H1 (cell line): ENCODE measurements at regions not wholly inside any gene's neighbourhood (a gene's known extent, or its start where the extent isn't known, plus 50 kb on each side); places are given as distances from the start of the nearest gene placed in this dataset.

Source experiments
- BACH1 ChIP-seq: IDR thresholded peaks from 2 replicates; pipeline ENCODE4 v1.6.1; 2012; ENCODE audit warnings: low read length, improper control_type of control experiment
- CBX5 ChIP-seq: fragments of 300-800, 300-1000 bp; sonication (generic); IDR thresholded peaks from 2 replicates; pipeline ENCODE4 v1.7.1; 2016; ENCODE audit warnings: antibody characterized with exemption, low read length, low read depth
- CEBPB ChIP-seq: IDR thresholded peaks from 2 replicates; pipeline ENCODE4 v1.6.1; 2012; ENCODE audit warnings: low read depth, low read length
- EGR1 ChIP-seq: IDR thresholded peaks from 2 replicates; pipeline ENCODE4 v1.6.1; 2011; ENCODE audit warnings: low read depth, low read length, borderline replicate concordance
- TCF12 ChIP-seq: IDR thresholded peaks from 2 replicates; pipeline ENCODE4 v1.6.1; 2011; ENCODE audit warnings: low read depth, mild to moderate bottlenecking, low read length
- TF ChIP-seq, protein P1 (sequence below): fragments of 300-600 bp; sonication (generic); IDR thresholded peaks from 2 replicates; pipeline ENCODE4 v1.7.1; 2012; ENCODE audit warnings: low read length, moderate library complexity, mild to moderate bottlenecking, inconsistent platforms; ENCODE audit not compliant: insufficient replicate concordance
- TF ChIP-seq, protein P2 (sequence below): IDR thresholded peaks from 2 replicates; pipeline ENCODE4 v1.6.1; 2012; ENCODE audit warnings: low read length, inconsistent platforms

DNA sequence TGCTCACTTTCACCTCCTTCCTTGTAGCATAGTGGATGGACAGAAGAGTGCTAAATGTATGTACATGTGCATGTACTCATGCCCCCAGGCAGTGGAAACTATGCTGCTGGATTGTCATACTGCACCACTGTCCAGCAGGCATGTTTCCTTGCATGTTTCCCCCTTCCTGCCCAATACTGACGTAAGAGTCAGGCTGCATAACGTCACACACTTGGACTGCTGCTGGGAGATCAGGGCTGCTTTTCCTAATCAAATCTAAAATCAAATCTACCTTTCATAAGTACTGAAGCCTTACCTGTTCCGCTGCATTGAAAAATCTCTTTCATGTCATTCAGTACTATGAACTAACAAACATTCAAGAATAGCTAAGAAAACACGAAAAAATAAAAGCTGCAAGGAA lies 67.9 kb upstream of the ROBO1 start (continued):
- TF ChIP-seq, protein P1, sequence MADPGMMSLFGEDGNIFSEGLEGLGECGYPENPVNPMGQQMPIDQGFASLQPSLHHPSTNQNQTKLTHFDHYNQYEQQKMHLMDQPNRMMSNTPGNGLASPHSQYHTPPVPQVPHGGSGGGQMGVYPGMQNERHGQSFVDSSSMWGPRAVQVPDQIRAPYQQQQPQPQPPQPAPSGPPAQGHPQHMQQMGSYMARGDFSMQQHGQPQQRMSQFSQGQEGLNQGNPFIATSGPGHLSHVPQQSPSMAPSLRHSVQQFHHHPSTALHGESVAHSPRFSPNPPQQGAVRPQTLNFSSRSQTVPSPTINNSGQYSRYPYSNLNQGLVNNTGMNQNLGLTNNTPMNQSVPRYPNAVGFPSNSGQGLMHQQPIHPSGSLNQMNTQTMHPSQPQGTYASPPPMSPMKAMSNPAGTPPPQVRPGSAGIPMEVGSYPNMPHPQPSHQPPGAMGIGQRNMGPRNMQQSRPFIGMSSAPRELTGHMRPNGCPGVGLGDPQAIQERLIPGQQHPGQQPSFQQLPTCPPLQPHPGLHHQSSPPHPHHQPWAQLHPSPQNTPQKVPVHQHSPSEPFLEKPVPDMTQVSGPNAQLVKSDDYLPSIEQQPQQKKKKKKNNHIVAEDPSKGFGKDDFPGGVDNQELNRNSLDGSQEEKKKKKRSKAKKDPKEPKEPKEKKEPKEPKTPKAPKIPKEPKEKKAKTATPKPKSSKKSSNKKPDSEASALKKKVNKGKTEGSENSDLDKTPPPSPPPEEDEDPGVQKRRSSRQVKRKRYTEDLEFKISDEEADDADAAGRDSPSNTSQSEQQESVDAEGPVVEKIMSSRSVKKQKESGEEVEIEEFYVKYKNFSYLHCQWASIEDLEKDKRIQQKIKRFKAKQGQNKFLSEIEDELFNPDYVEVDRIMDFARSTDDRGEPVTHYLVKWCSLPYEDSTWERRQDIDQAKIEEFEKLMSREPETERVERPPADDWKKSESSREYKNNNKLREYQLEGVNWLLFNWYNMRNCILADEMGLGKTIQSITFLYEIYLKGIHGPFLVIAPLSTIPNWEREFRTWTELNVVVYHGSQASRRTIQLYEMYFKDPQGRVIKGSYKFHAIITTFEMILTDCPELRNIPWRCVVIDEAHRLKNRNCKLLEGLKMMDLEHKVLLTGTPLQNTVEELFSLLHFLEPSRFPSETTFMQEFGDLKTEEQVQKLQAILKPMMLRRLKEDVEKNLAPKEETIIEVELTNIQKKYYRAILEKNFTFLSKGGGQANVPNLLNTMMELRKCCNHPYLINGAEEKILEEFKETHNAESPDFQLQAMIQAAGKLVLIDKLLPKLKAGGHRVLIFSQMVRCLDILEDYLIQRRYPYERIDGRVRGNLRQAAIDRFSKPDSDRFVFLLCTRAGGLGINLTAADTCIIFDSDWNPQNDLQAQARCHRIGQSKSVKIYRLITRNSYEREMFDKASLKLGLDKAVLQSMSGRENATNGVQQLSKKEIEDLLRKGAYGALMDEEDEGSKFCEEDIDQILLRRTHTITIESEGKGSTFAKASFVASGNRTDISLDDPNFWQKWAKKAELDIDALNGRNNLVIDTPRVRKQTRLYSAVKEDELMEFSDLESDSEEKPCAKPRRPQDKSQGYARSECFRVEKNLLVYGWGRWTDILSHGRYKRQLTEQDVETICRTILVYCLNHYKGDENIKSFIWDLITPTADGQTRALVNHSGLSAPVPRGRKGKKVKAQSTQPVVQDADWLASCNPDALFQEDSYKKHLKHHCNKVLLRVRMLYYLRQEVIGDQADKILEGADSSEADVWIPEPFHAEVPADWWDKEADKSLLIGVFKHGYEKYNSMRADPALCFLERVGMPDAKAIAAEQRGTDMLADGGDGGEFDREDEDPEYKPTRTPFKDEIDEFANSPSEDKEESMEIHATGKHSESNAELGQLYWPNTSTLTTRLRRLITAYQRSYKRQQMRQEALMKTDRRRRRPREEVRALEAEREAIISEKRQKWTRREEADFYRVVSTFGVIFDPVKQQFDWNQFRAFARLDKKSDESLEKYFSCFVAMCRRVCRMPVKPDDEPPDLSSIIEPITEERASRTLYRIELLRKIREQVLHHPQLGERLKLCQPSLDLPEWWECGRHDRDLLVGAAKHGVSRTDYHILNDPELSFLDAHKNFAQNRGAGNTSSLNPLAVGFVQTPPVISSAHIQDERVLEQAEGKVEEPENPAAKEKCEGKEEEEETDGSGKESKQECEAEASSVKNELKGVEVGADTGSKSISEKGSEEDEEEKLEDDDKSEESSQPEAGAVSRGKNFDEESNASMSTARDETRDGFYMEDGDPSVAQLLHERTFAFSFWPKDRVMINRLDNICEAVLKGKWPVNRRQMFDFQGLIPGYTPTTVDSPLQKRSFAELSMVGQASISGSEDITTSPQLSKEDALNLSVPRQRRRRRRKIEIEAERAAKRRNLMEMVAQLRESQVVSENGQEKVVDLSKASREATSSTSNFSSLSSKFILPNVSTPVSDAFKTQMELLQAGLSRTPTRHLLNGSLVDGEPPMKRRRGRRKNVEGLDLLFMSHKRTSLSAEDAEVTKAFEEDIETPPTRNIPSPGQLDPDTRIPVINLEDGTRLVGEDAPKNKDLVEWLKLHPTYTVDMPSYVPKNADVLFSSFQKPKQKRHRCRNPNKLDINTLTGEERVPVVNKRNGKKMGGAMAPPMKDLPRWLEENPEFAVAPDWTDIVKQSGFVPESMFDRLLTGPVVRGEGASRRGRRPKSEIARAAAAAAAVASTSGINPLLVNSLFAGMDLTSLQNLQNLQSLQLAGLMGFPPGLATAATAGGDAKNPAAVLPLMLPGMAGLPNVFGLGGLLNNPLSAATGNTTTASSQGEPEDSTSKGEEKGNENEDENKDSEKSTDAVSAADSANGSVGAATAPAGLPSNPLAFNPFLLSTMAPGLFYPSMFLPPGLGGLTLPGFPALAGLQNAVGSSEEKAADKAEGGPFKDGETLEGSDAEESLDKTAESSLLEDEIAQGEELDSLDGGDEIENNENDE, result no peak
- TF ChIP-seq CBX5, result no peak
- TF ChIP-seq EGR1, result no peak
- TF ChIP-seq, protein P2, sequence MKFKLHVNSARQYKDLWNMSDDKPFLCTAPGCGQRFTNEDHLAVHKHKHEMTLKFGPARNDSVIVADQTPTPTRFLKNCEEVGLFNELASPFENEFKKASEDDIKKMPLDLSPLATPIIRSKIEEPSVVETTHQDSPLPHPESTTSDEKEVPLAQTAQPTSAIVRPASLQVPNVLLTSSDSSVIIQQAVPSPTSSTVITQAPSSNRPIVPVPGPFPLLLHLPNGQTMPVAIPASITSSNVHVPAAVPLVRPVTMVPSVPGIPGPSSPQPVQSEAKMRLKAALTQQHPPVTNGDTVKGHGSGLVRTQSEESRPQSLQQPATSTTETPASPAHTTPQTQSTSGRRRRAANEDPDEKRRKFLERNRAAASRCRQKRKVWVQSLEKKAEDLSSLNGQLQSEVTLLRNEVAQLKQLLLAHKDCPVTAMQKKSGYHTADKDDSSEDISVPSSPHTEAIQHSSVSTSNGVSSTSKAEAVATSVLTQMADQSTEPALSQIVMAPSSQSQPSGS, result no peak
- TF ChIP-seq CEBPB, result no peak
- TF ChIP-seq TCF12, result no peak
- TF ChIP-seq BACH1, result no peak
